ENCODE measurements at regions not wholly inside any gene's neighbourhood (a gene's known extent, or its start where the extent isn't known, plus 50 kb on each side); places are given as distances from the start of the nearest gene placed in this dataset.

DNA sequence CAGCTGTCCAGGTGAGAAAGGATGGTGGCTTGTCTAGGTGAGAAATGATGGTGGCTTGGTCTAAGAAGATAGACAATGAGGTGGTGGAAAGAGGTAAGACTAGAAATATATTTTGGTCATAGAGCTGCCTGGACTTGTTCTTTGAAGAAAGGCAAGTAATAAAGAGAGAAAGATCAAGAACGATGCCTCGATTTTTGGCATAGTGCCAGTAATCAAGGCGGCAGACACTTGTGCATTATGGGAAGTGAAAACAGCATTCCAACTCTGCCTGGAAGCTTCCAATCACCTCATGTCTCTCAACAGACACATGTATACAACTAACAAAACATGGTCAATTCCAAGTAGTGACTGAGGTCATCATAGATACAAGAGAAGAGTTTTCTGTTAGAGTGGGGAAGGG, 423.8 kb upstream of the NRP1 start:
- TF ChIP-seq, protein P1, sequence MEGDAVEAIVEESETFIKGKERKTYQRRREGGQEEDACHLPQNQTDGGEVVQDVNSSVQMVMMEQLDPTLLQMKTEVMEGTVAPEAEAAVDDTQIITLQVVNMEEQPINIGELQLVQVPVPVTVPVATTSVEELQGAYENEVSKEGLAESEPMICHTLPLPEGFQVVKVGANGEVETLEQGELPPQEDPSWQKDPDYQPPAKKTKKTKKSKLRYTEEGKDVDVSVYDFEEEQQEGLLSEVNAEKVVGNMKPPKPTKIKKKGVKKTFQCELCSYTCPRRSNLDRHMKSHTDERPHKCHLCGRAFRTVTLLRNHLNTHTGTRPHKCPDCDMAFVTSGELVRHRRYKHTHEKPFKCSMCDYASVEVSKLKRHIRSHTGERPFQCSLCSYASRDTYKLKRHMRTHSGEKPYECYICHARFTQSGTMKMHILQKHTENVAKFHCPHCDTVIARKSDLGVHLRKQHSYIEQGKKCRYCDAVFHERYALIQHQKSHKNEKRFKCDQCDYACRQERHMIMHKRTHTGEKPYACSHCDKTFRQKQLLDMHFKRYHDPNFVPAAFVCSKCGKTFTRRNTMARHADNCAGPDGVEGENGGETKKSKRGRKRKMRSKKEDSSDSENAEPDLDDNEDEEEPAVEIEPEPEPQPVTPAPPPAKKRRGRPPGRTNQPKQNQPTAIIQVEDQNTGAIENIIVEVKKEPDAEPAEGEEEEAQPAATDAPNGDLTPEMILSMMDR (IDR thresholded peaks at IDR 0.05) = no peak
- TF ChIP-seq ZFX (IDR thresholded peaks at IDR 0.05; ENCODE audit: borderline replicate concordance) = no peak
